BJ (cell line): ENCODE measurements at regions not wholly inside any gene's neighbourhood (a gene's known extent, or its start where the extent isn't known, plus 50 kb on each side); places are given as distances from the start of the nearest gene placed in this dataset.
"Not testable (repeated sequence)": the region's sequence is repeated elsewhere in the genome, so short reads cannot be mapped to it uniquely, and the experiment has no call there.

Experiments used
- CTCF ChIA-PET: fragments of 350-600 bp; formaldehyde crosslinking; extraction: SDS; loops from one replicate; lab custom pipeline; 2021; ENCODE audit warnings: antibody characterized with exemption, inconsistent platforms; lab: Yijun Ruan, JAX
- POLR2A ChIA-PET: fragments of 300-600 bp; sonication (Branson Sonifier 250); formaldehyde crosslinking; extraction: SDS; loops from one replicate; lab custom pipeline; 2021; ENCODE audit warnings: antibody characterized with exemption; lab: Charles Lee
- DNase-seq: peaks from one replicate; pipeline ENCODE4 v3.0.0-alpha.2; 2011; ENCODE audit warnings: low read depth
- H3K27me3 ChIP-seq: 2 replicates; pipeline ENCODE4 v1.6.0; 2011; ENCODE audit warnings: low read length; ENCODE audit not compliant: control insufficient read depth, insufficient read depth
- H3K36me3 ChIP-seq: 2 replicates; pipeline ENCODE4 v1.5.1; 2011; ENCODE audit warnings: low read length; ENCODE audit not compliant: control insufficient read depth, insufficient read depth
- H3K4me3 ChIP-seq: 2 replicates; pipeline ENCODE4 v1.5.1; 2011; ENCODE audit warnings: low read depth, mild to moderate bottlenecking, control low read depth, low read length
- TF ChIP-seq, protein P1 (sequence below): IDR thresholded peaks from 2 replicates; pipeline ENCODE4 v1.5.1; 2011; ENCODE audit warnings: low read depth, mild to moderate bottlenecking, control low read depth, inconsistent platforms, low read length, moderate library complexity; ENCODE audit not compliant: insufficient read depth

DNA sequence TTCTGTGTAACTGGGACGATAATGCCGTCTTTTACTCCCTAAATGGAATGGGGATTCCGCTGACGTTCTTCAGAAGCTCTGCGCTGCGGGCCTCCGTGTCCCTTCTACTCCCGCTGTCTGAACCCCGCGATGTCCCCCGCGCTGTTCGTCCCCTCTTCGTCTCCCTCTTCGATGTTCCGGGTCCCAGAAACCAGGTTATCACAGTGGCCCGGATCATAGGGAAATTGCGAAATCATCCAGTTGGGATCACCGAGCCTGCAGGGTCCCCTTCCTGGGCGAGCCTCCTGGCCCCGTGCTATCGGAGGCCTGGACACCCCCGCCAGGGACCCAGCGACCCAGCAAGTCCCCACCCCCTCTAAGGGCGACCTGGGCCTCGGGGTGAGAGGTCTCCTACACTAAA lies 154.2 kb downstream of the PPIAL4G start:
- TF ChIP-seq, protein P1, sequence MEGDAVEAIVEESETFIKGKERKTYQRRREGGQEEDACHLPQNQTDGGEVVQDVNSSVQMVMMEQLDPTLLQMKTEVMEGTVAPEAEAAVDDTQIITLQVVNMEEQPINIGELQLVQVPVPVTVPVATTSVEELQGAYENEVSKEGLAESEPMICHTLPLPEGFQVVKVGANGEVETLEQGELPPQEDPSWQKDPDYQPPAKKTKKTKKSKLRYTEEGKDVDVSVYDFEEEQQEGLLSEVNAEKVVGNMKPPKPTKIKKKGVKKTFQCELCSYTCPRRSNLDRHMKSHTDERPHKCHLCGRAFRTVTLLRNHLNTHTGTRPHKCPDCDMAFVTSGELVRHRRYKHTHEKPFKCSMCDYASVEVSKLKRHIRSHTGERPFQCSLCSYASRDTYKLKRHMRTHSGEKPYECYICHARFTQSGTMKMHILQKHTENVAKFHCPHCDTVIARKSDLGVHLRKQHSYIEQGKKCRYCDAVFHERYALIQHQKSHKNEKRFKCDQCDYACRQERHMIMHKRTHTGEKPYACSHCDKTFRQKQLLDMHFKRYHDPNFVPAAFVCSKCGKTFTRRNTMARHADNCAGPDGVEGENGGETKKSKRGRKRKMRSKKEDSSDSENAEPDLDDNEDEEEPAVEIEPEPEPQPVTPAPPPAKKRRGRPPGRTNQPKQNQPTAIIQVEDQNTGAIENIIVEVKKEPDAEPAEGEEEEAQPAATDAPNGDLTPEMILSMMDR = no peak
- no peak for DNase-seq
- peaks cover 6% of the 10 kb centered on the region for H3K27me3 ChIP-seq
- H3K36me3 ChIP-seq = no peaks in the 10 kb centered on the region
- no peak overlapping the region for H3K4me3 ChIP-seq
- CTCF ChIA-PET = no interaction called here
- POLR2A ChIA-PET = no interaction called here

DNA sequence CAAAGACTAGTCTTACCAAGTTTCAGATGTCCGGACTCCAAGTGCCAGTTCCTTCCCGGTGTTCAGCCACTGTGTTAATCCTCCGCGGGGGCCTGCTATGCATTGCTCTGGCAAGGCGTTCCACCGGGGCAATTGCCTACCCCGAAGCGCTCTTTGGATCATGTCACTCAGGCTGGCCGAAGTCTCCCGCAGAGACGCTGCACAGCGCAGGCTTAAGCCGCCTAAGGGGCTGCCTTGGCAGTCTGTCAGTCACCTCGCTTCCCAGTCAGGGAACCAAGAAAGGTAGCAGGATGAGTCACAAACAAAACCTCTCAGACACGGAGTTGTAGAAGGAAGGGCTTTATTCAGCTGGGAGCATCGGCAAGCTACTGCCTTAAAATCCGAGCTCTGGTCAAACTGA lies 158.1 kb downstream of the PPIAL4G start:
- POLR2A ChIA-PET, H3K4me3 ChIP-seq, CTCF ChIA-PET: not testable (repeated sequence)

DNA sequence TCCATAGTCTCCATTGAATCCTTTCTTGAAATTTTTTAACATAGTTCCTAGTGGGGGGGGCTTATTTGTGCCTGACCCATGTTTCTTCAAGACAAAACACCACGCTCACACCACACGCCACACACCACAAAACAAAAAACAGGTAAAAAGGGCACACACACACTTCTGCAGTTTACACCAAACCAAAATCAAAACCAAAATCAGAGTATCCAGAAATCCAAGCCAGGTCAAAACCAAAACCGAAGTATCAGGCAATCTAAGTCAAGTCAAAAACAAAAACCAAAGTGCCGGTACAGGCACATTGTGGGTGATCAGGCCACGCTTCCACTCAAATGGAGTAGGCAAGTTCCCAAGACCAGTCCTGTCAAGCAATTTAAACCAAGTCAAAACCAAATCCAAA lies 158.6 kb downstream of the PPIAL4G start:
- H3K27me3 ChIP-seq, POLR2A ChIA-PET, H3K36me3 ChIP-seq, H3K4me3 ChIP-seq, DNase-seq, CTCF ChIA-PET: not testable (repeated sequence)

More for the DNA sequence above, 158.1 kb downstream of the PPIAL4G start:
- not testable (repeated sequence) for DNase-seq, H3K27me3 ChIP-seq, H3K36me3 ChIP-seq

DNA sequence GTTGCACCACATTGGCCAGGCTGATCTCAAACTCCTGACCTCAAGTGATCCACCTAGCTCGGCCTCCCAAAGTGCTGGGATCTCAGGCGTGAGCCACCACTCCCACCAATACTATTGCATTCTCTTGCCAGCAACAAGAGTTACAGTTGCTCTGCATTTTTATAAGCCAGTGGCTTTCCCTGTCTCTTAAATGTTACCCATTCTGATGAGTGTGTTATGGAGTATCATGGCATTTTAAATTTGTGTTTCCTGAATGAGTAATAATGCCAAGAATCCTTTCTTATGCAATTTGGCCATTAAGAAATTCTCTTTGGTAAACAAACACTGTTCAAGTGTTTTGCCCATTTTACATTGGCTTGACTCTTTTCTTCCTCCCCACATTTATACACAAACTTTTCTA lies 163.0 kb downstream of the PPIAL4G start:
- POLR2A ChIA-PET, CTCF ChIA-PET: not testable (repeated sequence)

DNA sequence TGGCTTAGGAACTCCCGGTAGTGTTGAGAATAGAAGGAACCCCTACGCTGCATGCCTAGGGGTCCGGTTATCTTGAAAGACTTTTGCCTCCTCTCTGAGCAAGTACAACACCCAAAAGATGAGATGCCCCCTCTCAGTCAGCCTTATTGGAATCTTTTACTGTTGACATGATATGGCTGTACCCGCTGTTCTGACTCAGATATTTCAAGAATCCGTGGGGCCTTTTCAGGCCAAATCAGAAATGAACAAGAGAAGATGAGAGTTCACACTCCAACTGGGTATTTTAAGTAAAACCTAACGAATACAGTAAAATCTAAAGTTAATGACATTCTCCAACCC lies 164.2 kb downstream of the PPIAL4G start:
- POLR2A ChIA-PET = no interaction called here
- TF ChIP-seq, protein P1 = no peak
- peaks cover 9% of the 10 kb centered on the region for H3K27me3 ChIP-seq

More for the DNA sequence above, 163.0 kb downstream of the PPIAL4G start:
- not testable (repeated sequence) for H3K27me3 ChIP-seq, DNase-seq, H3K36me3 ChIP-seq, H3K4me3 ChIP-seq

DNA sequence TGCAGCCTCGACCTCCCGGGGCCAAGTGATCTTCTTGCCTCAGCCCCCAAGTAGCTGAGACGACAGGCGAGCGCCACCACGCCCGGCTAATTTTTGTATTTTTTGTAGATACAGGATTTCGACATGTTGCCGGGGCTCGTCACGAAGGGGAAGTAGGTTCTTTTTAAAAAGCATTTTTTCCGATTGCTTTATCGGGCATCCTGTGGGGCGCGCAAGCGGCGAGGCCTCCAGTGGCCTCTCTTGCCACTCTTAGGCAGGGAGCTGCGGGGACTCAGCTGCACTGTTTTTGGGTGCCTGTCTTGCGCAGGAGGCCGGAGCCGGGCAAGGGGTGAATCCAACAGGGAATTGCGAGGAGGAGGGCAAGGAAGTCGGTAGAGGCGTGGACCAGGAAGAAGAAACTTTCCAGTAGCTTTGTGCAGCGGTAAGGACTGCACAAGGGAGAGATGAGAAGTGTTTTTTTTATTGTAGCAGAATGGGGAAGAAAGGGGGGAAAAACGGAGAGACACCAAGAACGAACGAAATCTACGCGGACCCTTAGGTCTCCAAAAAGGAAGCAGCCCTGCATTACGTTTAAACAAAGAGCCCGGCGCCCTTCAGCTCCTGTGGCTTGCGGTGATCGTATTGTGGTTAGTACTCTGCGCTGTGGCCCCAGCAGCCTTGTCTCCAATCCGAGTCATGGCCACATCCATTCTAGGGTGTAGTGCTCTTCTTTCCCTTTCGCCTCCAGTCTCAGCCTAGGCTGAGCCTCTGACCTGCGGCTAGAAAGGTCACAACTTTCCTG lies 164.8 kb downstream of the PPIAL4G start:
- ChIA-PET POLR2A (no interaction called here), CTCF (no interaction called here)
- Histone ChIP-seq H3K36me3 (no peaks in the 10 kb centered on the region), H3K4me3 (no peak overlapping the region), H3K27me3 (peaks cover 10% of the 10 kb centered on the region)
- DNase-seq = no peak
- TF ChIP-seq, protein P1 = no peak

More for the DNA sequence above, 164.2 kb downstream of the PPIAL4G start:
- no peak overlapping the region for H3K4me3 ChIP-seq
- CTCF ChIA-PET = no interaction called here
- no peak for DNase-seq
- no peaks in the 10 kb centered on the region for H3K36me3 ChIP-seq
